ENCODE measurements at regions not wholly inside any gene's neighbourhood (a gene's known extent, or its start where the extent isn't known, plus 50 kb on each side); places are given as distances from the start of the nearest gene placed in this dataset.

- TF ChIP-seq MAX (IDR thresholded peaks at IDR 0.05; ENCODE audit: low read depth) (no peak), FOXJ3 (CRISPR knock-in tag; IDR thresholded peaks at IDR 0.05) (no peak), RXRA (IDR thresholded peaks at IDR 0.05; ENCODE audit: borderline replicate concordance, low read depth) (no peak), FOXM1 (IDR thresholded peaks at IDR 0.05; ENCODE audit: low read depth) (no peak), CHD2 (IDR thresholded peaks at IDR 0.05; ENCODE audit: low read length, partially characterized antibody) (no peak), POLR2AphosphoS5 (IDR thresholded peaks at IDR 0.05; ENCODE audit: low read depth, low read length) (no peak), MEF2A (IDR thresholded peaks at IDR 0.05; ENCODE audit: borderline replicate concordance, low read depth) (no peak), MXI1 (IDR thresholded peaks at IDR 0.05; ENCODE audit: low read depth, low read length) (no peak), RCOR1 (IDR thresholded peaks at IDR 0.05; ENCODE audit: low read length) (no peak), RAD21 (IDR thresholded peaks at IDR 0.05; ENCODE audit: low read length) (no peak), RFX5 (IDR thresholded peaks at IDR 0.05; ENCODE audit: low read length) (no peak), YY1 (IDR thresholded peaks at IDR 0.05; ENCODE audit: low read depth) (no peak), NFIC (IDR thresholded peaks at IDR 0.05; ENCODE audit: borderline replicate concordance) (no peak)
- TF ChIP-seq, protein P1, sequence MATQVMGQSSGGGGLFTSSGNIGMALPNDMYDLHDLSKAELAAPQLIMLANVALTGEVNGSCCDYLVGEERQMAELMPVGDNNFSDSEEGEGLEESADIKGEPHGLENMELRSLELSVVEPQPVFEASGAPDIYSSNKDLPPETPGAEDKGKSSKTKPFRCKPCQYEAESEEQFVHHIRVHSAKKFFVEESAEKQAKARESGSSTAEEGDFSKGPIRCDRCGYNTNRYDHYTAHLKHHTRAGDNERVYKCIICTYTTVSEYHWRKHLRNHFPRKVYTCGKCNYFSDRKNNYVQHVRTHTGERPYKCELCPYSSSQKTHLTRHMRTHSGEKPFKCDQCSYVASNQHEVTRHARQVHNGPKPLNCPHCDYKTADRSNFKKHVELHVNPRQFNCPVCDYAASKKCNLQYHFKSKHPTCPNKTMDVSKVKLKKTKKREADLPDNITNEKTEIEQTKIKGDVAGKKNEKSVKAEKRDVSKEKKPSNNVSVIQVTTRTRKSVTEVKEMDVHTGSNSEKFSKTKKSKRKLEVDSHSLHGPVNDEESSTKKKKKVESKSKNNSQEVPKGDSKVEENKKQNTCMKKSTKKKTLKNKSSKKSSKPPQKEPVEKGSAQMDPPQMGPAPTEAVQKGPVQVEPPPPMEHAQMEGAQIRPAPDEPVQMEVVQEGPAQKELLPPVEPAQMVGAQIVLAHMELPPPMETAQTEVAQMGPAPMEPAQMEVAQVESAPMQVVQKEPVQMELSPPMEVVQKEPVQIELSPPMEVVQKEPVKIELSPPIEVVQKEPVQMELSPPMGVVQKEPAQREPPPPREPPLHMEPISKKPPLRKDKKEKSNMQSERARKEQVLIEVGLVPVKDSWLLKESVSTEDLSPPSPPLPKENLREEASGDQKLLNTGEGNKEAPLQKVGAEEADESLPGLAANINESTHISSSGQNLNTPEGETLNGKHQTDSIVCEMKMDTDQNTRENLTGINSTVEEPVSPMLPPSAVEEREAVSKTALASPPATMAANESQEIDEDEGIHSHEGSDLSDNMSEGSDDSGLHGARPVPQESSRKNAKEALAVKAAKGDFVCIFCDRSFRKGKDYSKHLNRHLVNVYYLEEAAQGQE (IDR thresholded peaks at IDR 0.05; ENCODE audit: low read depth, low read length): no peak
- TF ChIP-seq, protein P2, sequence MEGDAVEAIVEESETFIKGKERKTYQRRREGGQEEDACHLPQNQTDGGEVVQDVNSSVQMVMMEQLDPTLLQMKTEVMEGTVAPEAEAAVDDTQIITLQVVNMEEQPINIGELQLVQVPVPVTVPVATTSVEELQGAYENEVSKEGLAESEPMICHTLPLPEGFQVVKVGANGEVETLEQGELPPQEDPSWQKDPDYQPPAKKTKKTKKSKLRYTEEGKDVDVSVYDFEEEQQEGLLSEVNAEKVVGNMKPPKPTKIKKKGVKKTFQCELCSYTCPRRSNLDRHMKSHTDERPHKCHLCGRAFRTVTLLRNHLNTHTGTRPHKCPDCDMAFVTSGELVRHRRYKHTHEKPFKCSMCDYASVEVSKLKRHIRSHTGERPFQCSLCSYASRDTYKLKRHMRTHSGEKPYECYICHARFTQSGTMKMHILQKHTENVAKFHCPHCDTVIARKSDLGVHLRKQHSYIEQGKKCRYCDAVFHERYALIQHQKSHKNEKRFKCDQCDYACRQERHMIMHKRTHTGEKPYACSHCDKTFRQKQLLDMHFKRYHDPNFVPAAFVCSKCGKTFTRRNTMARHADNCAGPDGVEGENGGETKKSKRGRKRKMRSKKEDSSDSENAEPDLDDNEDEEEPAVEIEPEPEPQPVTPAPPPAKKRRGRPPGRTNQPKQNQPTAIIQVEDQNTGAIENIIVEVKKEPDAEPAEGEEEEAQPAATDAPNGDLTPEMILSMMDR (IDR thresholded peaks at IDR 0.05): no peak
- TF ChIP-seq, protein P3, sequence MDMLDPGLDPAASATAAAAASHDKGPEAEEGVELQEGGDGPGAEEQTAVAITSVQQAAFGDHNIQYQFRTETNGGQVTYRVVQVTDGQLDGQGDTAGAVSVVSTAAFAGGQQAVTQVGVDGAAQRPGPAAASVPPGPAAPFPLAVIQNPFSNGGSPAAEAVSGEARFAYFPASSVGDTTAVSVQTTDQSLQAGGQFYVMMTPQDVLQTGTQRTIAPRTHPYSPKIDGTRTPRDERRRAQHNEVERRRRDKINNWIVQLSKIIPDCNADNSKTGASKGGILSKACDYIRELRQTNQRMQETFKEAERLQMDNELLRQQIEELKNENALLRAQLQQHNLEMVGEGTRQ (IDR thresholded peaks at IDR 0.05; ENCODE audit: borderline replicate concordance, low read depth, low read length): no peak
- Histone ChIP-seq H3K27me3 (ENCODE audit: insufficient read depth) (no peaks in the 10 kb centered on the region), H3F3A (replicated peaks; ENCODE audit: insufficient read depth) (no peaks in the 10 kb centered on the region), H3K27ac (ENCODE audit: low read depth in 2 of 2, low read length in 1 of 2) (no peak overlapping the region), H3K9ac (no peak overlapping the region), H3K36me3 (replicated peaks in 1 of 2; ENCODE audit: control insufficient read depth in 1 of 2, insufficient read depth in 2 of 2, low read length in 1 of 2) (no peaks in the 10 kb centered on the region), H3K9me3 (no peaks in the 10 kb centered on the region), H3K4me1 (ENCODE audit: control insufficient read depth in 1 of 2, insufficient read depth in 2 of 2, low read depth in 1 of 2, low read length in 1 of 2) (peaks cover 0 to 18% of the 10 kb centered on the region in 2 experiments; a peak in 2 of 4 replicates), H3K4me2 (no peak overlapping the region), H3K9me2 (no peaks in the 10 kb centered on the region), H4K20me1 (ENCODE audit: insufficient read depth) (no peaks in the 10 kb centered on the region), H2AFZ (ENCODE audit: low read depth) (no peak overlapping the region), H3K4me3 (ENCODE audit: low read depth in 2 of 2, low read length in 1 of 2) (no peak overlapping the region), H3K79me2 (ENCODE audit: insufficient read depth) (no peaks in the 10 kb centered on the region)
- ChIA-PET POLR2A (no interaction called here), CTCF (interaction anchor here (1.3 to 4.4 kb wide), 2 partner anchors 14 to 62 kb away, joined by 3 to 26 read pairs; no protein-coding TSS in a partner anchor)
- WGBS (ENCODE audit: low lambda C conversion rate): 51% methylated on average over 7 of the region's 10 CpGs
- DNase-seq: no peak
These were observed 117.7 kb upstream of the RAB6C start for GRCh38 chr2:129861666-129862288.

All from SK-N-SH (cell line).